ENCODE measurements at regions not wholly inside any gene's neighbourhood (a gene's known extent, or its start where the extent isn't known, plus 50 kb on each side); places are given as distances from the start of the nearest gene placed in this dataset.
"Not testable (repeated sequence)": the region's sequence is repeated elsewhere in the genome, so short reads cannot be mapped to it uniquely, and the experiment has no call there.

DNA sequence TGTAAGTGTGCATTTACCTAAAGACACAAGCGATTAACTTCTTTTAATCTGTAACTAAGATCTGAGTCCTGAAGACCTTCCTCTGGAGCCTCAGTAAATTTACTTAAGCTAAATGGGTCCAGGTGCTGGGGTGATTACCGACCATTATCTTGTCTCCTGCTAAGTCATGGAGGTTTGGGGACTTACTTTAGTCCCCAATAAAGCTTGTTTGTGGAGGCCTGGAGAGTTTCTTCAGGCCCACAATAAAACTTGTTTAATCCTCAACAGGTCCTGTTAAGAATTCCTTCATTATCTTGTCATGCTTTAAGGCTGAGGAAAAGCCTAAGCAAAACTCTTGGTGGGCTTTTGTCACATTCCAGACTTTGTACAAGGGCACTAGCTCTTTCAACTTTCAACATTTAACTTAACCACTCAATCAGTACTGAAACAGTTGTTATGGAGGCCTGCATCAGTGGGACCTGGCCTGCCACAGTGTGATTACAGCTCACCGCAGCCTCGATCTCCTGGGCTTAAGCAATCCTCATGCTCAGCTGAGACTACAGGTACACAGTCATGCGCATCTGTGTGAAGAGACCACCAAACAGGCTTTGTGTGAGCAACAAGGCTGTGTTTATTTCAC lies 84.0 kb downstream of the FMO4 start:
- no peak overlapping the region for H3K27ac ChIP-seq
- no peak for TF ChIP-seq CTCF (IDR thresholded peaks at IDR 0.05)
- H3K4me1 ChIP-seq, result no peaks in the 10 kb centered on the region
- no peaks in the 10 kb centered on the region for H3K36me3 ChIP-seq
- no peaks in the 10 kb centered on the region for H3K9me3 ChIP-seq
- intact Hi-C loops (cut with DNase I), result no loop called here
- no peaks in the 10 kb centered on the region for H3K27me3 ChIP-seq
- no peak overlapping the region for H3K4me3 ChIP-seq
- no peak for DNase-seq (ENCODE audit: low spot score in 2 of 2)

GRCh38 chr1:171403393-171403792 lies 81.9 kb upstream of the PRRC2C start:
- H3K27me3 ChIP-seq, result no peaks in the 10 kb centered on the region
- H3K27ac ChIP-seq, result peak overlapping the region; percentile 64 to 78
- H3K4me3 ChIP-seq, result no peak overlapping the region
- TF ChIP-seq CTCF (IDR thresholded peaks at IDR 0.05), result no peak
- intact Hi-C loops (cut with DNase I), result loop anchor here (2.0 kb wide), 1 partner anchor 31 kb away; no protein-coding TSS in a partner anchor
- peaks cover 0 to 11% of the 10 kb centered on the region in 2 donors for H3K4me1 ChIP-seq
- peak in 1 of 2 donors; percentile 79 for DNase-seq (ENCODE audit: low spot score in 2 of 2)
- H3K9me3 ChIP-seq, result peaks cover 0 to 5% of the 10 kb centered on the region in 2 donors
- no peaks in the 10 kb centered on the region for H3K36me3 ChIP-seq

DNA sequence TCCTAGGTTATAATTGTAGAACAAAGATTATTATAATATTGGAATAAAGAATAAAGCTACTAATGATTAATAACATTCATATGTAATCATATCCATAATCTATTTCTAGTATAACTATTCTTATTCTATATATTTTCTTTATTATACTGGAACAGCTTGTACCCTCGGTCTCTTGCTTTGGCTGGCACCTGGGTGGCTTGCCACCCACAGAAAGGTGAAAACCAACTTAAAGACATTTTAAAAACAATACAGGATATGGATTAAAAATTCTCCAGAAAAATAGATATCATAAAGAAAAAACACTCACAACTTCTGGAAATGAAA lies 80.0 kb upstream of the PRRC2C start:
- H3K9me3 ChIP-seq, result peaks cover 0 to 5% of the 10 kb centered on the region in 2 donors
- no peak for TF ChIP-seq CTCF (IDR thresholded peaks at IDR 0.05)
- H3K27me3 ChIP-seq, result no peaks in the 10 kb centered on the region
- intact Hi-C loops (cut with DNase I), result no loop called here
- no peaks in the 10 kb centered on the region for H3K36me3 ChIP-seq
- H3K4me3 ChIP-seq, result no peak overlapping the region
- peaks cover 0 to 11% of the 10 kb centered on the region in 2 donors for H3K4me1 ChIP-seq
- no peak overlapping the region for H3K27ac ChIP-seq
- DNase-seq (ENCODE audit: low spot score in 2 of 2), result no peak

DNA sequence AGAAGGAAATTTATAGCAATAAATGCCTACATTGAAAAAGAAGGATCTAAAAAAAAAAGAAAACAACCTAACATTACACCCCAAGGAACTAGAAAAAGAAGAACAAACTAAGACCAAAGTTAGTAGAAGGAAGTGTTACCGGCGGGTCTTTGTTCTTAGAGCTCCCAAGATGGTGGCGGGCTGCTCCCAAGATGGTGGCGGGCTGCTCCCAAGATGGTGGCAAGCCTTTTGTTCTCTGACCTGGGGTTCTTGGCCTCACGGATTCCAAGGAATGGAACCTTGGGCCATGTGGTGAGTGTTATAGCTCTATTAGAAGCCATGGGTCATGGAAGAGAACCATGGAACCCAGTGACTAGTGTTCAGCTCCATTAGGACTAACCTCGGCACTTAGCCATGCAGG lies 71.8 kb upstream of the PRRC2C start:
- H3K27me3 ChIP-seq; H3K4me1 ChIP-seq; DNase-seq (ENCODE audit: low spot score in 2 of 2); intact Hi-C loops (cut with DNase I); H3K27ac ChIP-seq; H3K9me3 ChIP-seq; H3K4me3 ChIP-seq; H3K36me3 ChIP-seq: not testable (repeated sequence)

GRCh38 chr1:171418546-171418945 lies 66.8 kb upstream of the PRRC2C start:
- intact Hi-C loops (cut with DNase I), result no loop called here
- H3K4me1 ChIP-seq, result no peaks in the 10 kb centered on the region

GRCh38 chr1:171420810-171421209 lies 64.5 kb upstream of the PRRC2C start:
- H3K27ac ChIP-seq, result no peak overlapping the region
- TF ChIP-seq CTCF (IDR thresholded peaks at IDR 0.05), result no peak
- H3K9me3 ChIP-seq, result no peaks in the 10 kb centered on the region
- intact Hi-C loops (cut with DNase I), result no loop called here
- no peaks in the 10 kb centered on the region for H3K27me3 ChIP-seq
- DNase-seq (ENCODE audit: low spot score in 2 of 2), result no peak
- no peak overlapping the region for H3K4me3 ChIP-seq
- H3K4me1 ChIP-seq, result no peaks in the 10 kb centered on the region
- no peaks in the 10 kb centered on the region for H3K36me3 ChIP-seq

More at GRCh38 chr1:171418546-171418945, 66.8 kb upstream of the PRRC2C start:
- no peaks in the 10 kb centered on the region for H3K27me3 ChIP-seq
- no peak for TF ChIP-seq CTCF (IDR thresholded peaks at IDR 0.05)
- H3K4me3 ChIP-seq, result no peak overlapping the region
- DNase-seq (ENCODE audit: low spot score in 2 of 2), result no peak
- H3K36me3 ChIP-seq, result no peaks in the 10 kb centered on the region
- H3K9me3 ChIP-seq, result no peaks in the 10 kb centered on the region
- no peak overlapping the region for H3K27ac ChIP-seq
